Naive B cell (primary cell): ENCODE measurements at regions not wholly inside any gene's neighbourhood (a gene's known extent, or its start where the extent isn't known, plus 50 kb on each side); places are given as distances from the start of the nearest gene placed in this dataset.

Experiments
- ATAC-seq, 2 donors: fragments of 150-1000 bp; cut with Tn5 transposase; 2 replicates each; pipeline ENCODE4 v1.10.0; 2021; ENCODE audit warnings: low read depth in 2 of 2, mild to moderate bottlenecking in 2 of 2, moderate library complexity in 2 of 2
- DNase-seq: peaks from one replicate; pipeline ENCODE4 v3.0.0; 2022
- H3K27ac Mint-ChIP-seq, 6 donors: one replicate each; pipeline ENCODE4 v1.8.0; 2020 to 2022; ENCODE audit warnings: mild to moderate bottlenecking in 6 of 6, mixed read lengths in 6 of 6, moderate library complexity in 5 of 6, inconsistent platforms in 2 of 6
- H3K27me3 Mint-ChIP-seq, 3 donors: one replicate each; pipeline ENCODE4 v1.8.0; 2021 to 2022; ENCODE audit warnings: mixed read lengths in 3 of 3, mild to moderate bottlenecking in 1 of 3
- H3K36me3 Mint-ChIP-seq, 2 donors: one replicate each; pipeline ENCODE4 v1.8.0; 2020 to 2022; ENCODE audit warnings: mixed read lengths in 2 of 2, inconsistent platforms in 1 of 2, mild to moderate bottlenecking in 1 of 2
- H3K4me1 Mint-ChIP-seq, 3 donors: one replicate each; pipeline ENCODE4 v1.8.0; 2020 to 2022; ENCODE audit warnings: mixed read lengths in 3 of 3, inconsistent platforms in 1 of 3, mild to moderate bottlenecking in 1 of 3, moderate library complexity in 1 of 3
- H3K4me3 Mint-ChIP-seq, 8 donors: one replicate each; pipeline ENCODE4 v1.8.0; 2020 to 2022; ENCODE audit warnings: mild to moderate bottlenecking in 8 of 8, mixed read lengths in 8 of 8, moderate library complexity in 8 of 8, inconsistent platforms in 2 of 8
- H3K9me3 Mint-ChIP-seq, 7 donors: one replicate each; pipeline ENCODE4 v1.8.0; 2020 to 2022; ENCODE audit warnings: mixed read lengths in 7 of 7, mild to moderate bottlenecking in 5 of 7, inconsistent platforms in 2 of 7, moderate library complexity in 1 of 7

DNA sequence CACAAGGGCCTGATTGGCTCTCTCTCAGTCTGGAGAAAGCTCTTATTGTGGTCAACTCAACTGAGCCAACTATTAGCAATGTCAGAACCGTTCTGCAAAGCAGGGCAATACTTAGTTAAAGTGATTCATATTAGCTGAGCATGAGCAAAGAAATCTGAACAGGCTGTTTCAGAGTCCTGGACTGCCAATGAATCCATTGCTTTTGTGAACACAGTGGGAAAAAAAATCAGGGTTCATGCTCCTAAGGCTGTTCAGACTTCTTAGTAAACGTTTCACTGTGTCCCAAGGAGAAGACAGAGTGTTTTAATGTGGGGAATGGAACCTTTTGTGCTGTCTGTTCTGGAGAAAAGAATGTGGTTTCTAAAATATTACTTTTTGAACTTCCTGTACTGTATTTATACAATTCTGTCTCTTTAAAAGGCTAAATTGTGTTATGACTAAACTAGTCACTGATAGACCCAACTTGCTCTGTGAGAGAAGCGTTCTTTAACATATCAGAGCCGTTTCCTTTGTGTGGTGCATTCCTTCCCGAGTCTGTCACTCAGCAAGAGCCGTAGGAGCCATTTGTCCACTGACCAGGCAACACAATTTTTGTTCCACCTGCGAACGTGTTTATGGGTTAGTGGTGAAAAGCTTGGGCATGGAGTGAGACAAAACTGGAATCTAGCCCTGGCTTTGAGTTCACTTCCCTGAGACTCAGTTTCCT lies 366.1 kb downstream of the FBXO8 start:
- ATAC-seq (no peak), DNase-seq (no peak)
- Mint-ChIP-seq H3K4me1 (no peaks in the 10 kb centered on the region), H3K4me3 (no peak overlapping the region), H3K27me3 (no peaks in the 10 kb centered on the region), H3K27ac (no peak overlapping the region), H3K36me3 (no peaks in the 10 kb centered on the region), H3K9me3 (peaks cover 0 to 6% (median 0%) of the 10 kb centered on the region in 7 donors)

DNA sequence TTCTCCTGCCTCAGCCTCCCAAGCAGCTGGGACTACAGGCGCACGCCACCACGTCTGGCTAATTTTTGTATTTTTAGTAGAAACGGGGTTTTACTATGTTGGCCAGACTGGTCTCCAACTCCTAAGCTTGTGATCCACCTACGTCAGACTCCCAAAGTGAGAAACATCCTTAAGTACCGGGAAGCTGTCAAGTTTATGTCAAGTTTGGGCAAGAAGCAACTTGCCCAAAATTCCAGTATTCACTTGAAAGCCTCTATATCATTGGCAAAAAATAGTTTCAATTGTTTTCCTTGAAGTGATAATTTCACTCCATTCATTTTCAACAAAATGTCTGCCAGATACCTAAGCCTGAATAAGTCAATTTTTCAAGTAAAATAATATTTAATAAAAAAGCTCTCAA lies 370.0 kb downstream of the FBXO8 start:
- Mint-ChIP-seq H3K9me3 (peaks cover 0 to 8% (median 4%) of the 10 kb centered on the region in 7 donors), H3K4me3 (no peak overlapping the region), H3K27ac (no peak overlapping the region), H3K27me3 (no peaks in the 10 kb centered on the region), H3K36me3 (no peaks in the 10 kb centered on the region), H3K4me1 (no peaks in the 10 kb centered on the region)
- DNase-seq = no peak
- no peak for ATAC-seq

DNA sequence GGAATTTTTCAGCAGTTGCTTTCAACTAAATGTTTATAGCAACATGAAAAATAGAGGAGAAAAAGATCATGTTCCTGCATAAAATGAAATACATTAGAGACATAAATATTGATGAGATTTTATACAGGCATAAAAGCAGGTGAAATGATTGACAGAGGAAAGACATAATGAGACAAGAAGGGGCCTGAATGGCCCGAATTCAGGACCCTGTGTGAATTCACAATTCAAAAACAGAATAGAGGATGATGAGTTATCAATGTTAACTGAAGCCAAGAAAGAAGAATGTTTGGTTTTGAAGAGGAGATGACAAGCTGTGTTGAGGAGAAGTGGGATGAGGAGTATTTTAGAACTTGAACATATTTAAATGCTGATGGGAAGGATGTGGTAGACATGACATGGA lies 371.1 kb downstream of the FBXO8 start:
- Mint-ChIP-seq H3K27ac (no peak overlapping the region), H3K36me3 (no peaks in the 10 kb centered on the region), H3K4me1 (no peaks in the 10 kb centered on the region), H3K4me3 (no peak overlapping the region), H3K27me3 (no peaks in the 10 kb centered on the region), H3K9me3 (peaks cover 0 to 8% (median 3%) of the 10 kb centered on the region in 7 donors)
- DNase-seq = no peak
- ATAC-seq = no peak

DNA sequence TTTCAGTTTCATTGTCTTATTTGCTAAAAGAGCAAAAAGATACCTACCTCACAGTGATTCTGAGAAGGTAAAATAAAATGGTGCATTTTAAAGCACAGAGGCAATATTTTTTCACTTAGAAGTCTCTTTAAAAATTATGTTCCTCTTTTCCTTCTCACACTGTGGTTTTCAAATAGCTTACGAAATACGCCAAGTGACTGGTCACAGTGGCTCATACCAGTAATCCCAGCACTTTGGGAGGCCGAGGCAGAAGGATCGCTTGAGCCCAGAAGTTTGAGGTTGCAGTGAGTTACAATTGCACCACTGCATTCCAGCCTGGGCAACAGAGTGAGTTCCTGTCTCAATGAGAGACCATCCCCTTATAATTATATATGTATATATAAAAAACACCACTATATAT lies 372.6 kb downstream of the FBXO8 start:
- no peak overlapping the region for H3K27ac Mint-ChIP-seq
- ATAC-seq = no peak
- DNase-seq = no peak
- H3K27me3 Mint-ChIP-seq = no peaks in the 10 kb centered on the region
- no peaks in the 10 kb centered on the region for H3K36me3 Mint-ChIP-seq
- no peak overlapping the region for H3K4me3 Mint-ChIP-seq
- H3K4me1 Mint-ChIP-seq = no peaks in the 10 kb centered on the region
- H3K9me3 Mint-ChIP-seq = peaks cover 0 to 8% (median 3%) of the 10 kb centered on the region in 7 donors

DNA sequence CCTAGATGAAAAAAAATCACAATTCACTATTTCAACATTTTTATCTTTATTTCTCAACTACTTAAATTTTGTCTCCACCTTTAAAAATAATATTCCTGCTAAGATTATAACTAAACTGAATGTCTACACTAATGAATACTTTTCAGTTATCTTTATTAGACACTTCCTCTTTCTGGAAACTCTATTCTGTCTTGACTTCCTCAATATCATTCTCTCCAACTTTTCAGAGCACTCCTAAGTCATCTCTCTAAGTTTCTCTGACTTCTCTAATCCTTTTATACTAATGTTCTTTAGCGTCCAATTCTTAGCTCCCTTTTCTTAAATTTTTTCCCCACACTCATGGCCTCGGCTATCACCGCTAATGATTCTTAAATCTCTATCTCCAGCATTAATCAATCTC lies 374.2 kb downstream of the FBXO8 start:
- ATAC-seq = no peak
- Mint-ChIP-seq H3K27me3 (no peaks in the 10 kb centered on the region), H3K9me3 (peaks cover 0 to 8% (median 0%) of the 10 kb centered on the region in 7 donors), H3K27ac (no peak overlapping the region), H3K36me3 (no peaks in the 10 kb centered on the region), H3K4me1 (no peaks in the 10 kb centered on the region), H3K4me3 (no peak overlapping the region)
- DNase-seq = no peak

DNA sequence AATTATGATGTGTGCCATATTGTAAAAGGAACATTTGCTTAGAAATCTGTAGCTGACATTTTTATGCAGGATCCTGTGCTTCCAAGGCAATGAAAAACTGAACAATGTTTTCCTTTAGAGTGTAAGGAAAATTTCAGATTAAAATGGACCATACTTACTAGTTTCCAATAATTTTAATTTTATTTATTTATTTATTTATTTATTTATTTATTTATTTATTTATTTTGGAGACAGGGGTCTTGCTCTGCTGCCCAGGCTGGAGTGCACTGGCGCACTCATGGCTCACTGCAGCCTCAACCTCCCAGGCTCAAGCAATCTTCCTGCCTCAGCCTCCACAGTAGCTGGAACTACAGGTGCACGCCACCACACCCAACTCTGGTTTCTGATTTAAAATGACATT lies 369.8 kb upstream of the HAND2 start:
- H3K9me3 Mint-ChIP-seq = peaks cover 0 to 10% (median 0%) of the 10 kb centered on the region in 7 donors
- H3K4me1 Mint-ChIP-seq = no peaks in the 10 kb centered on the region
- H3K27ac Mint-ChIP-seq = no peak overlapping the region
- ATAC-seq (no peak), DNase-seq (no peak)
- H3K27me3 Mint-ChIP-seq = no peaks in the 10 kb centered on the region
- no peaks in the 10 kb centered on the region for H3K36me3 Mint-ChIP-seq
- H3K4me3 Mint-ChIP-seq = no peak overlapping the region

DNA sequence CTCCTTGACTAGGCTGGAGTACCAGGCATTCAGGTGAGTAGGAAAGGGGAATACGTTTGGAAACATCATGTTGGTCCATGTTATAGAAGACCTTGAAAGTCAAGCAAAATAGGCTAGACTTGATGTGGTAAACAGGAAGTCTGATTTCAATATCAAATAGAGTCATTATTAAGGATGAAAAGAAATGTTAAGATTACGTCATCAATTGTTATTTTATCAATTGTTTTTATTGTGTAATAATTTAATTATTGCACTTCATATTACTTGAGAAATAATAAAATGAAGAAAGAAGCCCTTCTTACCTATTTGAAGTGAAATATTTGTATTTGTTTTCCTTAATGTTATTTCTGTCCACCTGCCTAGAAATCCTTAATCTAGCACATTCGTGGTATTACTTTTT lies 361.0 kb upstream of the HAND2 start:
- DNase-seq = no peak
- Mint-ChIP-seq H3K4me1 (no peaks in the 10 kb centered on the region), H3K27ac (no peak overlapping the region), H3K4me3 (no peak overlapping the region), H3K9me3 (peaks cover 4 to 39% (median 18%) of the 10 kb centered on the region in 7 donors), H3K27me3 (no peaks in the 10 kb centered on the region), H3K36me3 (no peaks in the 10 kb centered on the region)
- no peak for ATAC-seq

DNA sequence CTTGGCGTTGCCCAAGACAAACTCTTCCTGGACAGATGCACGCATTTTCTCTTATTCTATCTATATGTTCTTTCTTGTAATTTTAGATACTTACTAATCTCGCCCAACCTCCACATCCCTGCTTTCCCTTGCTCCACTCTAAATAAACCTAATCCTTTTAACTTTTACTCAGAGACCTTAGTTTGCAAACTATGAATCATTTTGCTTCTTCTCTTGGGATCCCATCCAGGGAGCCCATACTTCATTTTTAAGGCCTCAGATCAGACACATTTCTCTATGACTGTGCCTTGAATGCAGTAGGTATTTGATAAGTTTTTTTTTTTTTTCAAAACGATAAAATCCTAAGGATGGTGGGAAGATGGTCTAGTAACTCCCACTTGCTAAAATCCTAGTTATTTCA lies 353.8 kb upstream of the HAND2 start:
- DNase-seq (no peak), ATAC-seq (no peak)
- Mint-ChIP-seq H3K4me1 (no peaks in the 10 kb centered on the region), H3K27ac (no peak overlapping the region), H3K4me3 (no peak overlapping the region), H3K36me3 (no peaks in the 10 kb centered on the region), H3K9me3 (peaks cover under 1 to 22% (median 12%) of the 10 kb centered on the region in 7 donors), H3K27me3 (no peaks in the 10 kb centered on the region)

DNA sequence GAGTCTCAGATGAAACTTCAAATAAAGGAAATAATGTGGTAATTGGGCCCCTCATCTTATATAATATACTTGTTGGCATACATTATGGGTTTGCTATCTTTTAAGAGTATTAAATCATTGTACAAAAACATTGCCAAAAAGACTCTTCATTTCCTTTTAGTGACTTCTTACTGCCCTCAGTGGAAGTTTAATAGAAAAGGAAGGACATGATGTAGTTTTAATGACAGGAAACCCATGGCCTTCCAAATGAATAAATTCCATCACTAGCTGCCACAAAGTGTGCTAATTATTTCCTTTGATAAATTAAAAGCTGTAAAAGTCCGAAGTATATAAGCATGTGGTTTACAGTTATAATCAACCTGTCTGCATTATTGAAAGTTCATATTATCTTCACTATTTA lies 350.9 kb upstream of the HAND2 start:
- Mint-ChIP-seq H3K27me3 (no peaks in the 10 kb centered on the region), H3K36me3 (no peaks in the 10 kb centered on the region), H3K27ac (no peak overlapping the region), H3K9me3 (peaks cover 0 to 5% (median 0%) of the 10 kb centered on the region in 7 donors), H3K4me1 (no peaks in the 10 kb centered on the region), H3K4me3 (no peak overlapping the region)
- no peak for ATAC-seq
- DNase-seq = no peak

DNA sequence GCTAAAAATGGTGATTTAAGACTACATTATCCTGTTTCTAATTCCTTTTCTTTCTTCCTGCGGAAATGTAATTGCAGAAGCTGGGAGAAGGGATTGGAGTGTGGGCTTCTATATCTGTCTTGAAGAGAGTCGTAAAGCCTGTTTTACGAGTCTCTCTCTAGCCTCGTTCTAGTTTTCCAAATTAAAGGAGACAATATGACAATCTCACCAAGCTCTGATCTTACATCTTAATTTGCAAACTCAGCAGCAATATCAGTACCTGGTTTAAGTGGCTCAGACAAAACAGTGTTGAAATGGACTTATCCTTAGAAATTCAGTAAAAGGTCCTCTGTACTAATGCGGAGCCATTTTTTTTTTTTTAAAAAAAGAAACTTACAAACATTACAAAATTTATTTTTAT lies 349.5 kb upstream of the HAND2 start:
- no peak overlapping the region for H3K27ac Mint-ChIP-seq
- no peaks in the 10 kb centered on the region for H3K27me3 Mint-ChIP-seq
- H3K4me1 Mint-ChIP-seq = no peaks in the 10 kb centered on the region
- ATAC-seq = no peak
- no peak for DNase-seq
- H3K36me3 Mint-ChIP-seq = no peaks in the 10 kb centered on the region
- H3K4me3 Mint-ChIP-seq = no peak overlapping the region
- H3K9me3 Mint-ChIP-seq = peaks cover 0 to 5% (median 0%) of the 10 kb centered on the region in 7 donors

DNA sequence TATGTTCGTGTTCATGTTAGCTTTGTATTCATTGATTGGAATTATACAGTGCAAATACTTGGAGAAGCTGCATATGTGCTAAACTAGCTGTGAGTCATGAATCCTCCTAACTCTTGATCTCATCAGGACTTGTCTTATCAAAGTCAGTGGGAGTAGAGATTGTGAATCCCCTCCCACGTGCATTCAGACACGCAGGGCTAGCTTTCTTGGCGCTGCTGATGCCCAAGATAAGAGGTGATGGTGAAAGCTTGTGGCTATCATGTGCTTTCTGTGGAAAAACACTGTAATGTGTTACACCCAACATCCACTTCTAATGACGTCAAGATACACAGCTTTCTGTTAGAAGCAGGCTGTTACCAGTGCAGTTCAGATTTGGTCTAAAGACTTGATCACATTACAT lies 348.7 kb upstream of the HAND2 start:
- peaks cover 0 to 5% (median 0%) of the 10 kb centered on the region in 7 donors for H3K9me3 Mint-ChIP-seq
- no peaks in the 10 kb centered on the region for H3K27me3 Mint-ChIP-seq
- H3K27ac Mint-ChIP-seq = no peak overlapping the region
- ATAC-seq (no peak), DNase-seq (no peak)
- no peaks in the 10 kb centered on the region for H3K4me1 Mint-ChIP-seq
- no peaks in the 10 kb centered on the region for H3K36me3 Mint-ChIP-seq
- H3K4me3 Mint-ChIP-seq = no peak overlapping the region

DNA sequence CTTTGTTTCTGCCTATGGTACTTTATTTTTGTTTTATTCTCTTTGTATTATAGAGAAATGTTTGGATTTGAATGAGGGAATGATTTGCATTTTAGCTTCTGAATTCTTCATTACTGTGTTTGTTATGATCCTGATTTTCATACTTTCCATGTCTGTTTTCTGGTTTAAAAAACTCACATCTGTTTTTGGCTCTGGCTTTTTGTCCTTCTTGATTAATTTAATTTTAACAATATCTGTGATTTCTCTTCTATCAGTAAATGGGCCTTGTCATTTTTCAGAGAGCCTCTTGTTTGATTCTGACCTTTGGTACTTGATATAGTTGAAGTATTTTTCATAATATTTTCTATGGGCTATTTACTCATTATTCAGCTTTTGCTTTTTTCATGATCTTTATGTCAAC lies 341.6 kb upstream of the HAND2 start:
- H3K4me3 Mint-ChIP-seq = no peak overlapping the region
- no peak for ATAC-seq
- H3K9me3 Mint-ChIP-seq = peaks cover 0 to 4% (median 0%) of the 10 kb centered on the region in 7 donors
- H3K27ac Mint-ChIP-seq = no peak overlapping the region
- H3K36me3 Mint-ChIP-seq = no peaks in the 10 kb centered on the region
- H3K27me3 Mint-ChIP-seq = no peaks in the 10 kb centered on the region
- no peaks in the 10 kb centered on the region for H3K4me1 Mint-ChIP-seq
- no peak for DNase-seq

DNA sequence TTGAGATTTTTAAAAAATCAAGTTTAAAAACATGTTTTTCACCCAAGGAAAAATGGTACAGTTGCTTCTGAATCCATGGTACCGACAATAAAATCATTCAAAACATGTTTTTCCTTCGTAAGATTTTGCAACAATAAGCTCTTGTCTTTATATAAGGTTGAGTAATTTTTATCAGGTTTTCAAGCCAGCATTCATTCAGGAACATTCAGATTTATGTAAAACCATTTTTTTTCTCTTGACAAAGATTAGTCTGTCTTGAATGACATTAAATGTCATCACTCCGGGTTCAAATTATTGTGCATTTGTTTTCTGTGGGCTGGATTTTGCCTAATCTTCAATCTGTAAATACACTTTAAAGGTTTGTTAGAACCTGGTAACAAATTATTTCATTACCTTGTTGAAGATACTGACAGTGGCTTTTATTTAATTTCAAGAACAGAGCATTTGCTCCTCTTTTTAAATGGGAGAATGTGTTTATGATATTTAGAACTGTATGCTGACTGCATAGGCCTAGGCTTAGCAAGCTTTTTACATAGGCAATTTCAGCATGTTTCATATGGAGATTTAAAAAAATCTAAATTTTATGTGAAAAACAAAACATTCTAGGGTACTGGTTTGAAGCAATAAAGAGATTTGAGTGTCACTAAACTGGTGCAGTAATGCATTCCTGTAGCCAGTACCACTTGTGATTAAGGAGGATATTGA lies 336.4 kb upstream of the HAND2 start:
- ATAC-seq (no peak), DNase-seq (no peak)
- Mint-ChIP-seq H3K27ac (no peak overlapping the region), H3K4me1 (no peaks in the 10 kb centered on the region), H3K9me3 (peaks cover 3 to 22% (median 10%) of the 10 kb centered on the region in 7 donors), H3K27me3 (no peaks in the 10 kb centered on the region), H3K36me3 (no peaks in the 10 kb centered on the region), H3K4me3 (no peak overlapping the region)

DNA sequence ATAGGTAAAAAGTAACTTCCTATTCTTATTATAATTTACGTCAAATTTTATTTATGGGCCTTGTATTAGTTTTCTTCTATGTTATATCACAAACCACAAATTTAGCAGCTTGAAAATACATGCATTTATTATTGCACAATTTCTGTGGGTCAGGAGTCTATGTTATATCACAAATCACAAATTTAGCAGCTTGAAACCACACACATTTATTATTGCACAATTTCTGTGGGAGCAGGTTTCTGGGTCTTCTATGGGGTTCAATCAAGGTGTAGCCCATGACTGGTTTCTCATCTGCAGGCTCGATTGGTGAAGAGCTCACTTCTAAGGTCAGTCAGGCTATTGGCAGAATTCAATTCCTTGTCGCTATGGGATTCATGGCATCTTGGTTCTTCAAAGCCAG lies 332.7 kb upstream of the HAND2 start:
- H3K9me3 Mint-ChIP-seq = peaks cover 3 to 22% (median 10%) of the 10 kb centered on the region in 7 donors
- H3K4me1 Mint-ChIP-seq = no peaks in the 10 kb centered on the region
- H3K27me3 Mint-ChIP-seq = no peaks in the 10 kb centered on the region
- no peak for DNase-seq
- H3K27ac Mint-ChIP-seq = no peak overlapping the region
- H3K4me3 Mint-ChIP-seq = no peak overlapping the region
- ATAC-seq = no peak
- H3K36me3 Mint-ChIP-seq = no peaks in the 10 kb centered on the region
